Activated B cell treated with CpG ODN at 0.5 μM for 24 hours (primary cell): ENCODE measurements at regions not wholly inside any gene's neighbourhood (a gene's known extent, or its start where the extent isn't known, plus 50 kb on each side); places are given as distances from the start of the nearest gene placed in this dataset.

Experiments used
- ATAC-seq: fragments of 200-7000 bp; cut with Tn5 transposase; one replicate; pipeline ENCODE4 v1.10.0; 2021; ENCODE audit warnings: low read depth, mild to moderate bottlenecking, moderate library complexity
- CTCF ChIA-PET: fragments of 350-600 bp; sonication (Branson Sonifier 250); formaldehyde crosslinking; loops from one replicate; lab custom pipeline; 2021; ENCODE audit warnings: antibody characterized with exemption; lab: Charles Lee
- POLR2A ChIA-PET: fragments of 350-600 bp; sonication (Branson Sonifier 250); formaldehyde crosslinking; loops from one replicate; lab custom pipeline; 2021; ENCODE audit warnings: antibody characterized with exemption; lab: Charles Lee
- DNase-seq: peaks from one replicate; pipeline ENCODE4 v3.0.0; 2022
- H3K27ac Mint-ChIP-seq: one replicate; pipeline ENCODE4 v1.8.0; 2020; ENCODE audit warnings: mixed read lengths
- H3K27me3 Mint-ChIP-seq: one replicate; pipeline ENCODE4 v1.8.0; 2021; ENCODE audit warnings: mixed read lengths
- H3K36me3 Mint-ChIP-seq: one replicate; pipeline ENCODE4 v1.8.0; 2021; ENCODE audit warnings: low read depth, mixed read lengths
- H3K4me1 Mint-ChIP-seq: one replicate; pipeline ENCODE4 v1.8.0; 2021; ENCODE audit warnings: mixed read lengths
- H3K4me3 Mint-ChIP-seq: one replicate; pipeline ENCODE4 v1.8.0; 2020; ENCODE audit warnings: mild to moderate bottlenecking, mixed read lengths
- H3K9me3 Mint-ChIP-seq: one replicate; pipeline ENCODE4 v1.8.0; 2020; ENCODE audit warnings: mixed read lengths
- CTCF ChIP-seq: fragments of 200-600 bp; IDR thresholded peaks from one replicate; pipeline ENCODE4 v1.8.0; 2022; ENCODE audit warnings: antibody characterized with exemption, mild to moderate bottlenecking
- intact Hi-C: fragments of 100-400 bp; cut with micrococcal nuclease; formaldehyde crosslinking; loops from one replicate; pipeline ENCODE4 v1.15.1; 2024

GRCh38 chr6:88493717-88494116, 327.6 kb upstream of the CNR1 start:
- peaks cover 14% of the 10 kb centered on the region for H3K9me3 Mint-ChIP-seq
- CTCF ChIA-PET = no interaction called here
- DNase-seq (no peak), ATAC-seq (peak; percentile 37)
- intact Hi-C loops = loop anchor here (5.0 to 10.0 kb wide), 2 partner anchors 269 to 659 kb away; no protein-coding TSS in a partner anchor
- TF ChIP-seq CTCF = no peak
- peak overlapping the region; percentile 47 for H3K4me3 Mint-ChIP-seq
- H3K27ac Mint-ChIP-seq = no peak overlapping the region
- H3K36me3 Mint-ChIP-seq = peaks cover 2% of the 10 kb centered on the region
- H3K27me3 Mint-ChIP-seq = no peaks in the 10 kb centered on the region
- peaks cover 28% of the 10 kb centered on the region for H3K4me1 Mint-ChIP-seq
- POLR2A ChIA-PET = no interaction called here

GRCh38 chr6:88492824-88493223, 326.7 kb upstream of the CNR1 start:
- H3K4me3 Mint-ChIP-seq = no peak overlapping the region
- CTCF ChIA-PET = no interaction called here
- intact Hi-C loops = loop anchor here (5.0 to 10.0 kb wide), 2 partner anchors 269 to 658 kb away; no protein-coding TSS in a partner anchor

GRCh38 chr6:88492241-88492640, 326.1 kb upstream of the CNR1 start:
- Mint-ChIP-seq H3K4me3 (no peak overlapping the region), H3K36me3 (no peaks in the 10 kb centered on the region), H3K27me3 (no peaks in the 10 kb centered on the region), H3K9me3 (peaks cover 9% of the 10 kb centered on the region), H3K27ac (no peak overlapping the region), H3K4me1 (peaks cover 20% of the 10 kb centered on the region)
- ChIA-PET POLR2A (no interaction called here), CTCF (no interaction called here)
- intact Hi-C loops = loop anchor here (5.0 to 10.0 kb wide), 2 partner anchors 270 to 657 kb away; no protein-coding TSS in a partner anchor
- DNase-seq (no peak), ATAC-seq (no peak)
- TF ChIP-seq CTCF = no peak

More at GRCh38 chr6:88492824-88493223, 326.7 kb upstream of the CNR1 start:
- ATAC-seq (no peak), DNase-seq (no peak)
- Mint-ChIP-seq H3K27me3 (no peaks in the 10 kb centered on the region), H3K4me1 (peaks cover 25% of the 10 kb centered on the region), H3K27ac (no peak overlapping the region), H3K36me3 (peaks cover under 1% of the 10 kb centered on the region), H3K9me3 (peaks cover 13% of the 10 kb centered on the region)
- TF ChIP-seq CTCF = no peak
- POLR2A ChIA-PET = no interaction called here

GRCh38 chr6:88491266-88491880, 325.2 kb upstream of the CNR1 start:
- no peak overlapping the region for H3K4me3 Mint-ChIP-seq
- CTCF ChIA-PET = no interaction called here
- ATAC-seq (no peak), DNase-seq (no peak)
- no peaks in the 10 kb centered on the region for H3K27me3 Mint-ChIP-seq
- POLR2A ChIA-PET = no interaction called here
- peaks cover 6% of the 10 kb centered on the region for H3K9me3 Mint-ChIP-seq
- H3K4me1 Mint-ChIP-seq = peaks cover 20% of the 10 kb centered on the region
- TF ChIP-seq CTCF = no peak
- H3K36me3 Mint-ChIP-seq = no peaks in the 10 kb centered on the region
- intact Hi-C loops = loop anchor here (5.0 to 10.0 kb wide), 2 partner anchors 271 to 657 kb away; no protein-coding TSS in a partner anchor
- H3K27ac Mint-ChIP-seq = no peak overlapping the region

- intact Hi-C loops = loop anchor here (5.0 to 10.0 kb wide), 2 partner anchors 271 to 656 kb away; no protein-coding TSS in a partner anchor
- ATAC-seq (no peak), DNase-seq (no peak)
- Mint-ChIP-seq H3K27me3 (no peaks in the 10 kb centered on the region), H3K4me3 (no peak overlapping the region), H3K27ac (no peak overlapping the region), H3K4me1 (peaks cover 20% of the 10 kb centered on the region), H3K36me3 (no peaks in the 10 kb centered on the region), H3K9me3 (peaks cover 5% of the 10 kb centered on the region)
- ChIA-PET POLR2A (no interaction called here), CTCF (no interaction called here)
- no peak for TF ChIP-seq CTCF
Observed at GRCh38 chr6:88490908-88491264, 324.7 kb upstream of the CNR1 start.
